ENCODE measurements at regions not wholly inside any gene's neighbourhood (a gene's known extent, or its start where the extent isn't known, plus 50 kb on each side); places are given as distances from the start of the nearest gene placed in this dataset.

GRCh38 chr3:17972476-17972875, 230.0 kb upstream of the TBC1D5 start:
- TF ChIP-seq LEF1 (IDR thresholded peaks at IDR 0.05; ENCODE audit: borderline replicate concordance), result no peak
- no peak for TF ChIP-seq SUZ12 (IDR thresholded peaks at IDR 0.05)
- no peak for TF ChIP-seq FOXM1 (IDR thresholded peaks at IDR 0.05; ENCODE audit: borderline replicate concordance)
- no peak for TF ChIP-seq CTBP1 (IDR thresholded peaks at IDR 0.05; ENCODE audit: borderline replicate concordance)
- no peak for TF ChIP-seq ELF4 (IDR thresholded peaks at IDR 0.05)
- TF ChIP-seq SP1 (IDR thresholded peaks at IDR 0.05), result no peak
- TF ChIP-seq BHLHE40 (IDR thresholded peaks at IDR 0.05; ENCODE audit: borderline replicate concordance), result no peak
- TF ChIP-seq TARDBP (IDR thresholded peaks at IDR 0.05), result no peak
- TF ChIP-seq NFRKB (IDR thresholded peaks at IDR 0.05), result no peak
- no peak for TF ChIP-seq PKNOX1 (IDR thresholded peaks at IDR 0.05)
- no peak for TF ChIP-seq ARNT (IDR thresholded peaks at IDR 0.05)
- no peak for TF ChIP-seq L3MBTL2 (conservative IDR thresholded peaks at IDR 0.05)
- TF ChIP-seq ZNF384 (IDR thresholded peaks at IDR 0.05), result no peak

Measured in HEK293T (cell line).